H1 (cell line): ENCODE measurements at regions not wholly inside any gene's neighbourhood (a gene's known extent, or its start where the extent isn't known, plus 50 kb on each side); places are given as distances from the start of the nearest gene placed in this dataset.
A peak's percentile ranks its signal among the peaks of the same experiment; 100 is the strongest.

ENCODE experiments used
- CTCF ChIA-PET: fragments of 300-600 bp; sonication (Branson Sonifier 250); formaldehyde crosslinking; loops from one replicate; lab custom pipeline; 2021; ENCODE audit not compliant: partially characterized antibody; lab: Charles Lee
- POLR2A ChIA-PET: fragments of 300-600 bp; sonication (Branson Sonifier 250); formaldehyde crosslinking; loops from one replicate; lab custom pipeline; 2021; ENCODE audit warnings: inconsistent platforms; ENCODE audit not compliant: partially characterized antibody; lab: Charles Lee
- DNase-seq, 2 experiments: peaks; one replicate each; pipeline versions ENCODE4 v3.0.0 to v3.0.0-alpha.2; 2010 to 2022; ENCODE audit warnings: low spot score in 2 of 2, low read depth in 1 of 2, mixed read lengths in 1 of 2
- FAIRE-seq: peaks from 2 replicates; lab custom pipeline; 2011; peaks lifted over from hg19 to GRCh38; lab: Jason Lieb, UNC
- H2AFZ ChIP-seq: 2 replicates; pipeline ENCODE4 v1.8.1; 2012; ENCODE audit warnings: low read length, inconsistent platforms
- H2AK5ac ChIP-seq: 2 replicates; pipeline ENCODE4 v1.6.1; 2013; ENCODE audit warnings: low read depth, low read length
- H2BK120ac ChIP-seq: replicated peaks from 2 replicates; pipeline ENCODE3; 2013; ENCODE audit warnings: low read depth, low read length, inconsistent platforms
- H2BK12ac ChIP-seq: 2 replicates; pipeline ENCODE4 v1.6.1; 2013; ENCODE audit warnings: low read depth, low read length
- H2BK15ac ChIP-seq: 2 replicates; pipeline ENCODE4 v1.6.1; 2013; ENCODE audit warnings: low read length
- H2BK20ac ChIP-seq: 2 replicates; pipeline ENCODE4 v1.6.1; 2013; ENCODE audit warnings: low read length
- H2BK5ac ChIP-seq: 2 replicates; pipeline ENCODE4 v1.6.1; 2013; ENCODE audit warnings: low read depth, low read length
- H3K14ac ChIP-seq: 2 replicates; pipeline ENCODE4 v1.6.1; 2013; ENCODE audit warnings: inconsistent platforms; ENCODE audit not compliant: insufficient read length
- H3K18ac ChIP-seq: 2 replicates; pipeline ENCODE4 v1.6.1; 2013; ENCODE audit warnings: low read length; ENCODE audit errors: extremely low read depth
- H3K23ac ChIP-seq: 2 replicates; pipeline ENCODE4 v1.6.1; 2013; ENCODE audit warnings: inconsistent platforms; ENCODE audit not compliant: insufficient read length
- H3K23me2 ChIP-seq: 2 replicates; pipeline ENCODE4 v1.6.1; 2013; ENCODE audit warnings: low read depth, low read length
- H3K27ac ChIP-seq: 2 replicates; pipeline ENCODE4 v1.6.1; 2011; ENCODE audit warnings: low read depth, low read length, inconsistent platforms
- H3K27me3 ChIP-seq, 4 experiments: replicated peaks in 1 of 4; 1 replicate in 1 of 4; 2 replicates in 3 of 4; pipeline versions ENCODE4 v1.6.1 to v1.8.1; 2011 to 2013; ENCODE audit warnings: low read length in 3 of 4, mild to moderate bottlenecking in 3 of 4, inconsistent platforms in 2 of 4, mixed read lengths in 2 of 4, moderate library complexity in 1 of 4; ENCODE audit not compliant: control insufficient read depth in 3 of 4, insufficient read depth in 3 of 4; ENCODE audit errors: extremely low read depth in 1 of 4
- H3K36me3 ChIP-seq, 4 experiments: 2 replicates each; pipeline versions ENCODE4 v1.6.1 to v1.8.1; 2011 to 2013; ENCODE audit warnings: mild to moderate bottlenecking in 4 of 4, low read length in 3 of 4, moderate library complexity in 2 of 4, control low read depth in 1 of 4, inconsistent platforms in 1 of 4; ENCODE audit not compliant: insufficient read depth in 4 of 4, control insufficient read depth in 2 of 4
- H3K4ac ChIP-seq: replicated peaks from 2 replicates; pipeline ENCODE3; 2013; ENCODE audit warnings: low read length, low read depth, mixed read lengths, inconsistent platforms; ENCODE audit not compliant: insufficient read length
- H3K4me1 ChIP-seq, 4 experiments: replicated peaks in 1 of 4; 1 replicate in 1 of 4; 2 replicates in 3 of 4; pipeline versions ENCODE4 v1.6.1 to v1.8.1; 2011 to 2013; ENCODE audit warnings: low read length in 3 of 4, inconsistent platforms in 2 of 4, mixed read lengths in 1 of 4; ENCODE audit not compliant: insufficient read depth in 4 of 4, control insufficient read depth in 3 of 4
- H3K4me2 ChIP-seq, 2 experiments: 2 replicates each; pipeline versions ENCODE4 v1.6.1 to v1.8.1; 2011 to 2013; ENCODE audit warnings: low read depth in 2 of 2, low read length in 2 of 2, control low read depth in 1 of 2, inconsistent platforms in 1 of 2, mild to moderate bottlenecking in 1 of 2; ENCODE audit not compliant: insufficient read depth in 1 of 2
- H3K4me3 ChIP-seq, 4 experiments: fragments of 200-600, 300-600 bp in 1 of 4; sonication (generic), shearing (Covaris generic), sonication (Bioruptor Twin) in 1 of 4; 2 replicates each; pipeline versions ENCODE4 v1.5.1 to v1.8.1; 2011 to 2016; ENCODE audit warnings: low read length in 4 of 4, low read depth in 3 of 4, control low read depth in 2 of 4, inconsistent platforms in 2 of 4, mild to moderate bottlenecking in 2 of 4, mixed read lengths in 1 of 4, moderate library complexity in 1 of 4; ENCODE audit not compliant: insufficient read depth in 2 of 4; ENCODE audit errors: extremely low read depth in 1 of 4
- H3K56ac ChIP-seq: replicated peaks from 2 replicates; pipeline ENCODE3; 2013; ENCODE audit warnings: low read depth, mild to moderate bottlenecking, mixed read lengths, low read length, inconsistent platforms; ENCODE audit not compliant: insufficient read length
- H3K79me1 ChIP-seq: 2 replicates; pipeline ENCODE4 v1.6.1; 2013; ENCODE audit warnings: low read depth, low read length, control low read depth
- H3K79me2 ChIP-seq, 2 experiments: 2 replicates each; pipeline versions ENCODE4 v1.6.1 to v1.8.1; 2012 to 2013; ENCODE audit warnings: low read length in 2 of 2, mild to moderate bottlenecking in 2 of 2, inconsistent platforms in 1 of 2; ENCODE audit not compliant: insufficient read depth in 2 of 2, control insufficient read depth in 1 of 2
- H3K9ac ChIP-seq, 4 experiments: replicated peaks in 1 of 4; 1 replicate in 1 of 4; 2 replicates in 3 of 4; pipeline versions ENCODE4 v1.6.1 to v1.8.1; 2011 to 2013; ENCODE audit warnings: low read depth in 3 of 4, low read length in 3 of 4, control low read depth in 2 of 4, mild to moderate bottlenecking in 2 of 4, moderate library complexity in 2 of 4, inconsistent platforms in 1 of 4; ENCODE audit errors: extremely low read depth in 1 of 4
- H3K9me3 ChIP-seq, 2 experiments: 2 replicates each; pipeline versions ENCODE4 v1.6.1 to v1.8.1; 2012 to 2013; ENCODE audit warnings: mild to moderate bottlenecking in 2 of 2, moderate library complexity in 2 of 2, control low read depth in 1 of 2, inconsistent platforms in 1 of 2, low read depth in 1 of 2, low read length in 1 of 2, mixed read lengths in 1 of 2; ENCODE audit not compliant: insufficient read depth in 2 of 2
- H4K20me1 ChIP-seq, 2 experiments: replicated peaks in 1 of 2; 2 replicates each; pipeline versions ENCODE3 to v1.8.1; 2011 to 2013; ENCODE audit warnings: inconsistent platforms in 2 of 2, low read length in 2 of 2, mild to moderate bottlenecking in 1 of 2; ENCODE audit not compliant: insufficient read depth in 2 of 2, control insufficient read depth in 1 of 2
- H4K5ac ChIP-seq: 2 replicates; pipeline ENCODE4 v1.6.1; 2013; ENCODE audit warnings: low read length, low read depth, mixed read lengths, inconsistent platforms; ENCODE audit not compliant: insufficient read length
- H4K8ac ChIP-seq: 2 replicates; pipeline ENCODE4 v1.8.0; 2013; ENCODE audit warnings: mild to moderate bottlenecking, moderate library complexity, low read length, inconsistent platforms; ENCODE audit not compliant: insufficient read depth; ENCODE audit errors: extremely low read depth
- H4K91ac ChIP-seq: replicated peaks from 2 replicates; pipeline ENCODE3; 2013; ENCODE audit warnings: low read length, mixed read lengths, inconsistent platforms; ENCODE audit not compliant: insufficient read length
- BRCA1 ChIP-seq: IDR thresholded peaks from 2 replicates; pipeline ENCODE4 v1.6.1; 2012; ENCODE audit warnings: low read depth, low read length, improper control_type of control experiment
- CHD2 ChIP-seq: IDR thresholded peaks from 2 replicates; pipeline ENCODE4 v1.6.1; 2012; ENCODE audit warnings: low read length, improper control_type of control experiment
- EZH2 ChIP-seq: fragments of 200-600 bp; sonication (generic); IDR thresholded peaks from 2 replicates; pipeline ENCODE4 v1.7.1; 2012; ENCODE audit warnings: low read depth, mild to moderate bottlenecking, moderate library complexity, low read length, inconsistent platforms; ENCODE audit not compliant: severe bottlenecking
- HDAC2 ChIP-seq, 2 experiments: fragments of 300-600 bp in 1 of 2; sonication (generic) in 1 of 2; IDR thresholded peaks; 2 replicates each; pipeline ENCODE4 v1.6.1; 2011 to 2012; ENCODE audit warnings: low read depth in 2 of 2, low read length in 2 of 2, mild to moderate bottlenecking in 2 of 2, moderate library complexity in 2 of 2, borderline replicate concordance in 1 of 2, inconsistent platforms in 1 of 2
- JUND ChIP-seq: IDR thresholded peaks from 2 replicates; pipeline ENCODE4 v1.6.1; 2011; ENCODE audit warnings: mild to moderate bottlenecking, improper control_type of control experiment, low read length
- POLR2AphosphoS5 ChIP-seq: IDR thresholded peaks from 2 replicates; pipeline ENCODE4 v1.6.1; 2011; ENCODE audit warnings: low read depth, low read length
- RNF2 ChIP-seq: fragments of 200-900, 300-1000 bp; sonication (generic); IDR thresholded peaks from 2 replicates; pipeline ENCODE4 v1.7.1; 2016; ENCODE audit warnings: borderline replicate concordance, low read depth, mild to moderate bottlenecking, antibody characterized with exemption, low read length; ENCODE audit not compliant: poor library complexity, severe bottlenecking; ENCODE audit errors: missing control alignments
- SIN3A ChIP-seq, 2 experiments: IDR thresholded peaks in 1 of 2; conservative IDR thresholded peaks in 1 of 2; 2 replicates each; pipeline ENCODE4 v1.6.1; 2011 to 2012; ENCODE audit warnings: low read length in 2 of 2, improper control_type of control experiment in 1 of 2, low read depth in 1 of 2, mild to moderate bottlenecking in 1 of 2
- SUZ12 ChIP-seq: fragments of 200-600 bp; sonication (generic); IDR thresholded peaks from 2 replicates; pipeline ENCODE4 v1.6.1; 2012; ENCODE audit warnings: mild to moderate bottlenecking, inconsistent platforms, low read length, moderate library complexity, mixed read lengths
- TEAD4 ChIP-seq: IDR thresholded peaks from 2 replicates; pipeline ENCODE4 v1.6.1; 2012; ENCODE audit warnings: low read depth, low read length, inconsistent platforms, mixed read lengths
- WGBS, 2 experiments: shearing (Covaris generic) in 1 of 2; methylation state at CpG; one replicate each; pipeline versions ENCODE4 v1.1.6 to v1.1.7; 2013 to 2015; ENCODE audit warnings: low lambda C conversion rate in 2 of 2, mixed read lengths in 2 of 2, inconsistent platforms in 1 of 2, low coverage in 1 of 2, missing lambda C conversion rate in 1 of 2; ENCODE audit not compliant: insufficient replicate concordance in 2 of 2, insufficient coverage in 1 of 2, insufficient read length in 1 of 2; ENCODE audit errors: extremely low coverage in 1 of 2, missing lambda C conversion rate in 1 of 2; 5-methylcytosine and 5-hydroxymethylcytosine counted together

- POLR2A ChIA-PET = no interaction called here
- CTCF ChIA-PET = interaction anchor here (1.0 to 2.3 kb wide), 4 partner anchors 17 to 186 kb away, joined by 3 to 12 read pairs (median 4); no protein-coding TSS in a partner anchor
- WGBS, 2 experiments = 89% methylated on average over 3 of the region's 3 CpGs; no CpG with 5 or more reads in 1 of the 2 experiments
- TF ChIP-seq EZH2 = no peak
- no peak for TF ChIP-seq HDAC2 (IDR thresholded peaks at IDR 0.05; ENCODE audit: borderline replicate concordance in 1 of 2, low read depth in 2 of 2, low read length in 2 of 2)
- no peak for TF ChIP-seq TEAD4
- TF ChIP-seq SIN3A (conservative IDR thresholded peaks at IDR 0.05 in 1 of 2, IDR thresholded peaks at IDR 0.05 in 1 of 2; ENCODE audit: low read depth in 1 of 2, low read length in 2 of 2) = no peak
- TF ChIP-seq BRCA1 = no peak
- TF ChIP-seq SUZ12 = no peak
- no peak for TF ChIP-seq CHD2
- TF ChIP-seq POLR2AphosphoS5 = no peak
- no peak for TF ChIP-seq RNF2
- no peak for TF ChIP-seq JUND
These were observed 87.8 kb upstream of the EXOC2 start for GRCh38 chr6:780706-781105.

More at GRCh38 chr6:780706-781105, 87.8 kb upstream of the EXOC2 start:
- Histone ChIP-seq H3K27me3 (no peaks in the 10 kb centered on the region), H2AFZ (0 out of 2 replicates have a peak overlapping the region, but pooled peaks have one; percentile 56), H4K20me1 (no peaks in the 10 kb centered on the region), H3K14ac (no peak overlapping the region), H2BK5ac (no peak overlapping the region), H3K4me3 (no peak overlapping the region), H3K18ac (no peak overlapping the region), H3K4me1 (no peaks in the 10 kb centered on the region), H4K91ac (no peak overlapping the region), H2BK20ac (no peak overlapping the region), H3K4ac (no peak overlapping the region), H3K9ac (no peak overlapping the region), H3K79me2 (no peaks in the 10 kb centered on the region), H3K9me3 (no peaks in the 10 kb centered on the region), H3K23ac (no peak overlapping the region), H3K27ac (no peak overlapping the region), H3K79me1 (no peaks in the 10 kb centered on the region), H2BK15ac (no peak overlapping the region), H2AK5ac (no peak overlapping the region), H3K23me2 (no peaks in the 10 kb centered on the region), H4K5ac (no peak overlapping the region), H3K36me3 (no peaks in the 10 kb centered on the region), H2BK12ac (peak overlapping the region; percentile 7; the same call in 1 of the 2 replicates), H4K8ac (no peak overlapping the region), H2BK120ac (no peak overlapping the region), H3K4me2 (no peak overlapping the region), H3K56ac (no peak overlapping the region)
- FAIRE-seq (no peak), DNase-seq (no peak)
